Endothelial cell of umbilical vein (primary cell): ENCODE measurements at regions not wholly inside any gene's neighbourhood (a gene's known extent, or its start where the extent isn't known, plus 50 kb on each side); places are given as distances from the start of the nearest gene placed in this dataset.

Source experiments
- BruUV-seq: library from RNA; stranded (reverse); fragments of 400-500 nt; replicated peaks from 2 replicates; lab custom pipeline; 2021; lab: Mats Ljungman, UMichigan
- CTCF ChIA-PET: fragments of 300-600, 350-600 bp; sonication (Branson Sonifier 250); formaldehyde crosslinking; loops from one replicate; lab custom pipeline; 2021; ENCODE audit warnings: antibody characterized with exemption, inconsistent platforms; lab: Charles Lee
- POLR2A ChIA-PET: fragments of 300-600, 350-600 bp; sonication (Branson Sonifier 250); formaldehyde crosslinking; loops from one replicate; lab custom pipeline; 2021; ENCODE audit warnings: antibody characterized with exemption, inconsistent platforms; lab: Charles Lee
- DNase-seq: peaks from one replicate; pipeline ENCODE4 v3.0.0-alpha.2; 2011; ENCODE audit warnings: low read depth, low spot score
- FAIRE-seq: peaks from 2 replicates; lab custom pipeline; 2011; peaks lifted over from hg19 to GRCh38; lab: Jason Lieb, UNC
- H2AFZ ChIP-seq: 2 replicates; pipeline ENCODE4 v1.6.0; 2012; ENCODE audit warnings: low read depth, low read length, control low read depth, inconsistent platforms
- H3K27ac ChIP-seq: 2 replicates; pipeline ENCODE4 v1.5.1; 2011; ENCODE audit warnings: low read depth, mild to moderate bottlenecking, control low read depth, low read length, moderate library complexity; ENCODE audit not compliant: insufficient read depth
- H3K27me3 ChIP-seq, 2 experiments: 2 replicates each; pipeline versions ENCODE4 v1.6.0 to v1.6.1; 2011; ENCODE audit warnings: low read length in 2 of 2, mixed read lengths in 1 of 2; ENCODE audit not compliant: control insufficient read depth in 2 of 2, insufficient read depth in 2 of 2
- H3K36me3 ChIP-seq, 2 experiments: 2 replicates in 1 of 2; 3 replicates in 1 of 2; pipeline ENCODE4 v1.5.1; 2011; ENCODE audit warnings: low read length in 2 of 2, mild to moderate bottlenecking in 1 of 2, moderate library complexity in 1 of 2; ENCODE audit not compliant: control insufficient read depth in 2 of 2, insufficient read depth in 2 of 2; ENCODE audit errors: extremely low read depth in 1 of 2
- H3K4me1 ChIP-seq: 3 replicates; pipeline ENCODE4 v1.5.1; 2011; ENCODE audit warnings: mild to moderate bottlenecking, low read length; ENCODE audit not compliant: control insufficient read depth, insufficient read depth; ENCODE audit errors: extremely low read depth
- H3K4me2 ChIP-seq: 2 replicates; pipeline ENCODE4 v1.6.1; 2011; ENCODE audit warnings: low read length, control low read depth, mixed read lengths; ENCODE audit not compliant: insufficient read depth
- H3K4me3 ChIP-seq, 3 experiments: fragments of 200-600 bp in 1 of 3; sonication (generic), shearing (Covaris generic) in 1 of 3; replicated peaks in 1 of 3; 2 replicates each; pipeline ENCODE4 v1.5.1; 2011 to 2016; ENCODE audit warnings: control low read depth in 3 of 3, low read length in 3 of 3, mild to moderate bottlenecking in 2 of 3, inconsistent platforms in 1 of 3, low read depth in 1 of 3, moderate library complexity in 1 of 3; ENCODE audit not compliant: insufficient read depth in 1 of 3
- H3K79me2 ChIP-seq: 2 replicates; pipeline ENCODE4 v1.6.0; 2012; ENCODE audit warnings: low read length, inconsistent platforms; ENCODE audit not compliant: control insufficient read depth, insufficient read depth
- H3K9ac ChIP-seq: replicated peaks from 2 replicates; pipeline ENCODE3; 2011; ENCODE audit warnings: low read length, control low read depth; ENCODE audit not compliant: insufficient read depth; ENCODE audit errors: extremely low read depth
- H3K9me1 ChIP-seq: replicated peaks from 3 replicates; pipeline ENCODE4 v1.6.0; 2011; ENCODE audit warnings: mild to moderate bottlenecking, low read length; ENCODE audit not compliant: control insufficient read depth, insufficient read depth; ENCODE audit errors: extremely low read depth
- H3K9me3 ChIP-seq: replicated peaks from 2 replicates; pipeline ENCODE4 v1.5.1; 2012; ENCODE audit warnings: low read length, inconsistent platforms; ENCODE audit not compliant: control insufficient read depth, insufficient read depth
- H4K20me1 ChIP-seq: replicated peaks from 2 replicates; pipeline ENCODE3; 2011; ENCODE audit warnings: mild to moderate bottlenecking, low read length; ENCODE audit not compliant: control insufficient read depth, insufficient read depth; ENCODE audit errors: extremely low read depth
- EZH2 ChIP-seq: IDR thresholded peaks from 2 replicates; pipeline ENCODE4 v1.6.1; 2012; ENCODE audit warnings: borderline replicate concordance, low read depth, mild to moderate bottlenecking, moderate library complexity, low read length, inconsistent platforms; ENCODE audit not compliant: severe bottlenecking
- FOS ChIP-seq: IDR thresholded peaks from 2 replicates; pipeline ENCODE4 v1.6.1; 2011; ENCODE audit warnings: mild to moderate bottlenecking, low read length, moderate library complexity, borderline replicate concordance; ENCODE audit not compliant: insufficient read depth
- GATA2 ChIP-seq: IDR thresholded peaks from 2 replicates; pipeline ENCODE4 v1.7.0; 2011; ENCODE audit warnings: low read depth, mild to moderate bottlenecking, moderate library complexity, mixed read lengths, low read length; ENCODE audit not compliant: insufficient read length, insufficient read depth
- JUN ChIP-seq: IDR thresholded peaks from 2 replicates; pipeline ENCODE4 v1.6.1; 2011; ENCODE audit warnings: borderline replicate concordance, low read depth; ENCODE audit not compliant: insufficient read length, insufficient read depth
- MYC ChIP-seq: IDR thresholded peaks from one replicate; pipeline ENCODE4 v1.6.1; 2011; ENCODE audit warnings: mild to moderate bottlenecking, low read depth, low read length
- POLR2A ChIP-seq: IDR thresholded peaks from 2 replicates; pipeline ENCODE4 v1.6.1; 2012; ENCODE audit warnings: low read depth, mild to moderate bottlenecking, control low read depth, low read length
- dilution Hi-C: fragments of 300-500 bp; cut with MboI; formaldehyde crosslinking; loops from one replicate; pipeline ENCODE4 v1.15.0; 2019; ENCODE audit warnings: low sequenced_read_pairs; ENCODE audit not compliant: extremely low pct_ligation_motif_present
- intact Hi-C: fragments of 100-400 bp; cut with micrococcal nuclease; formaldehyde crosslinking; loops from one replicate; pipeline ENCODE4 v1.10.0; 2022

GRCh38 chr1:94622757-94623156, 81.2 kb upstream of the F3 start:
- Histone ChIP-seq H3K9me3 (no peaks in the 10 kb centered on the region), H3K79me2 (no peaks in the 10 kb centered on the region), H3K9me1 (no peaks in the 10 kb centered on the region), H2AFZ (no peak overlapping the region), H3K27me3 (peaks cover 1 to 7% of the 10 kb centered on the region in 2 experiments), H3K4me2 (no peak overlapping the region), H3K4me3 (no peak overlapping the region), H4K20me1 (no peaks in the 10 kb centered on the region), H3K9ac (no peak overlapping the region), H3K4me1 (no peaks in the 10 kb centered on the region), H3K27ac (no peak overlapping the region), H3K36me3 (no peaks in the 10 kb centered on the region)
- POLR2A ChIA-PET = no interaction called here
- no peak for TF ChIP-seq POLR2A
- dilution Hi-C loops (no loop called here), intact Hi-C loops (no loop called here)
- CTCF ChIA-PET = no interaction called here
- no peak for FAIRE-seq
- DNase-seq = no peak
- BruUV-seq = no TSS peak

GRCh38 chr1:94621802-94622201, 80.2 kb upstream of the F3 start:
- H3K9me3 ChIP-seq = no peaks in the 10 kb centered on the region
- DNase-seq (no peak), FAIRE-seq (no peak)
- no peak overlapping the region for H3K4me2 ChIP-seq
- ChIA-PET CTCF (no interaction called here), POLR2A (no interaction called here)
- no peak overlapping the region for H3K9ac ChIP-seq
- no peak overlapping the region for H3K4me3 ChIP-seq
- H3K27me3 ChIP-seq = peaks cover 0 to 2% of the 10 kb centered on the region in 2 experiments
- BruUV-seq = no TSS peak
- intact Hi-C loops (no loop called here), dilution Hi-C loops (no loop called here)
- no peaks in the 10 kb centered on the region for H4K20me1 ChIP-seq
- no peaks in the 10 kb centered on the region for H3K9me1 ChIP-seq
- H2AFZ ChIP-seq = no peak overlapping the region
- H3K4me1 ChIP-seq = no peaks in the 10 kb centered on the region
- no peaks in the 10 kb centered on the region for H3K36me3 ChIP-seq
- TF ChIP-seq GATA2 (no peak), POLR2A (no peak), JUN (no peak), EZH2 (no peak), MYC (no peak), FOS (no peak)
- H3K79me2 ChIP-seq = no peaks in the 10 kb centered on the region
- H3K27ac ChIP-seq = no peak overlapping the region
